HG02884 (cell line): ENCODE measurements at regions not wholly inside any gene's neighbourhood (a gene's known extent, or its start where the extent isn't known, plus 50 kb on each side); places are given as distances from the start of the nearest gene placed in this dataset.

Source experiments
- ATAC-seq: cut with Tn5 transposase; IDR thresholded peaks from one replicate; pipeline ENCODE4 v1.9.1; 2021; ENCODE audit warnings: mild to moderate bottlenecking, moderate library complexity; ENCODE audit not compliant: unreplicated experiment

- ATAC-seq, result no peak
Measured at GRCh38 chr14:42676636-42677035, 1070.0 kb downstream of the LRFN5 start.

GRCh38 chr14:42673963-42674362, 1067.3 kb downstream of the LRFN5 start:
- no peak for ATAC-seq

DNA sequence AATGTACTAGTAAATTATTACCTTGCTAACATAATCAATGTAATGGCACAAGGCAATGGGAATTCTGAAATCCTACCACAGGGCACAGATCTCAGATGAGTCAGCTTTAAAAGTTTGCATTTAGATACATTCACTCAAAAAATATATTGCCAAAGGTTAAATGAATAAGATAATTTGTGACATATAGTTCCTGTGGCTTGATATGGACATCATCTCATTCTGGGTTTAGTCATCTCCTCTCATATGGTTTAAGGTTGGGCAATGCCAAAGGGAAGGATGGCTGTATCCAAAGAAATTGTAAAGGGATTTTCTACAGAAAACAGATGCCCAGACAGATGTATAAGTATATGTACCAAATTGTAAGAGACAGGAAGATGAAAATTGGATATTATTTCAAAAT, 1065.0 kb downstream of the LRFN5 start:
- no peak for ATAC-seq

DNA sequence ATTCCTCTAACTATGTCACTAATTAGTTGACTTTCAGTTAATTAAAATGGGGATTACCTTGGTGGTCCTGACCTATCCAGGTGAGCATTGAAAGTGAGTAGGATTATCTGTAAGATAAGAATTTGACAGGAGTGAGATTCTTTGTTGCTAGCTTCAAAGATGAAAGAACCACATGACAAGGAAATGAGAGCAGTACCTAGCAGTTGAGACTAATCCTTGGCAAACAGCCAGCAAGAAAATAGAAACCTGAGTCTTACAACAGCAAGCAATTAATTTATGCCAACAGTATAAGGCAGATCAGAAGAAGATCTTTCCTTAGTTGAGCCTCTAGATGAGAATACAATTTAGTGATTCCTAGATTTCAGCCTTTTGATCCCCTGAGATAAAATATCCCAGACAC, 1058.4 kb downstream of the LRFN5 start:
- ATAC-seq, result no peak

GRCh38 chr14:42664190-42664589, 1057.5 kb downstream of the LRFN5 start:
- no peak for ATAC-seq

- no peak for ATAC-seq
Measured at GRCh38 chr14:42654707-42655106, 1048.0 kb downstream of the LRFN5 start.

- ATAC-seq, result no peak
Measured at GRCh38 chr14:42642787-42643186, 1036.1 kb downstream of the LRFN5 start.

DNA sequence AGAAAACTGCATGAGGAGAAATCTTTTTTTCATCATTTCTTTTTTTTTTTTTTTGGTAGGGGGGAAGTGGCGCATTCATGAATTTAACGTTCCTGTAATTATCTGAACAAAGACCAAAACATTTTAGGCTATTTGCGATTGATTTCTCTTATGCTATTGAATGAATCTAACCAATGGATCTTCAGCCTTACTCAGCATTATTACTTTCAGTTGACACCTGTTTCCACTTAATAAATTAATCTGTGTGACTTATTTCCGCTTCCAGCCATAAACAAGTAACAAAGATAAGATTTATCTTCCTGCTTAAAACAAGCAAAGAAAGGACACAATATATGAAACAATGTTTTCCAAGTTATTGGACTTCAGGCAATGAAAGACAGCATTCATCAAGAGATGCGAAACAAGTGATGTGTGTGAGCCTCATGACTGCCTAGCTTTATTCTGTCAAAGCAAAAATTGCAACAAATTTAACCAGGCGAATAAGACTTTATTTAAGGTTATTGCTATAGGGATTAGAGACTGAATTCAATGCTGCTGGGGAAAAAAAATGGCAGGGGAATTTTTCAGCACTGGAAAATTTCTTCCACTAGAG, 1026.9 kb downstream of the LRFN5 start:
- ATAC-seq, result no peak

GRCh38 chr14:42629553-42629952, 1022.9 kb downstream of the LRFN5 start:
- no peak for ATAC-seq

DNA sequence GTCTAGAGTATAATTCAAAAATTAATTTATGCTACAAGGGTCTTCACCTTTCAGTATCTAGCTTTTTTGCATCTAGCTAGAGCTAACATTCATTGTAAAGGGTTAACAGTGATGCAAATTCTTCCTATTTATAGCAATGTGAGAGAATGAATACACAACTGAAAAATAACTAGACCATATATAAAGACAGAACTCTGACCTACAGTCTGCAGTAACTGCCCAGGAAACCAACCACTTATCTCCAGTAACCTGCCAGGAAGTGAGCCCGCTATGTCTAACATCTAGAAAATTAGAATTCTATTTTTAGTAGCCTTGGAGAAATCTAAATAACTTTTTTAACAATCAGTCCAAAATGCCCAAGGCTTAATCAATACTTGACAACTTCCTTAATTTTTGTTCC, 1021.9 kb downstream of the LRFN5 start:
- no peak for ATAC-seq

- ATAC-seq, result no peak
Measured at GRCh38 chr14:42626986-42627385, 1020.3 kb downstream of the LRFN5 start.

GRCh38 chr14:42624980-42625761, 1018.5 kb downstream of the LRFN5 start:
- ATAC-seq, result no peak

- no peak for ATAC-seq
Measured at GRCh38 chr14:42617005-42617404, 1010.3 kb downstream of the LRFN5 start.

- ATAC-seq, result no peak
Measured at GRCh38 chr14:42606839-42607238, 1000.2 kb downstream of the LRFN5 start.

DNA sequence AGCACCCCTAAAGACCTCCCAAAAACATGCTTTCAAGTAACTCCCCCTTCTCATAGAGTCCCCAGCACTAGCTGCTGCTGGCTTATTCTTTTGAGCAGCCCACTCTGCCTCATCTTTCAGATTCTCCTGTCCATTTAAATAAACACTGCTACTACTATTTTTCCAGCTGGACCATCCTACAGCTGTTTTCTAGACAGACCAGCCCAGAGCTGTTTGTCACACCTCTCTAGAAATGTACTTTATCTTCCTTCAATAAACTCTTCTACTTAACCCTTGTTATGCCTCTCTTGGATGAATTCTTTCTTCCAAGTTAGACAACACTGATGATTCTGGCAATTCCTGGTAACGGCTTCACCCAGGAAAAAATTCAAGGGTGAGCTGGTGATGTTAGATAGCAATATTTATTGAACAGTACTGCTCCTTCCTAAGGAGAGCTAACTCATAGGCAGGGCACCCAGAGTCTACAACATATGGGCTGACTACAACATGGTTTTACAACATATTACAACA, 995.7 kb downstream of the LRFN5 start:
- ATAC-seq, result no peak

DNA sequence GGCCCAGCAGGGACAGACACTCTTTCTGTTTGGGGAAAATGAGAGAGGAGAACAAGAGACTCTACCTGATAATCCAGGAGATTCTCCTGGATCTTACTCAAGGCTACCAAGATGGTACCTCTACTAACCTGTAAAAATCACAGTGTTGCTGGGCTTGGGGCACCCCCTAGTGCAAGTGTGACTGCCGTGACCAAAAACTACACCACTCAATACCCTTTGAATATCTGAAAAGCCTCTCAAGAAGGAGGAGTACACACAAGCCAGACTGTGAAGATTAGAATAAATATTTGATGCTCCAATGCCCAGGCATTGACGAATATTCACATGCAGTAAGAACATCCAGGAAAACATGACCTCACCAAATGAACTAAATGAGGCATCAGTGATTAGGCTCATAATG, 965.4 kb downstream of the LRFN5 start:
- ATAC-seq, result no peak

- ATAC-seq, result no peak
Measured at GRCh38 chr14:42569227-42569626, 962.6 kb downstream of the LRFN5 start.

DNA sequence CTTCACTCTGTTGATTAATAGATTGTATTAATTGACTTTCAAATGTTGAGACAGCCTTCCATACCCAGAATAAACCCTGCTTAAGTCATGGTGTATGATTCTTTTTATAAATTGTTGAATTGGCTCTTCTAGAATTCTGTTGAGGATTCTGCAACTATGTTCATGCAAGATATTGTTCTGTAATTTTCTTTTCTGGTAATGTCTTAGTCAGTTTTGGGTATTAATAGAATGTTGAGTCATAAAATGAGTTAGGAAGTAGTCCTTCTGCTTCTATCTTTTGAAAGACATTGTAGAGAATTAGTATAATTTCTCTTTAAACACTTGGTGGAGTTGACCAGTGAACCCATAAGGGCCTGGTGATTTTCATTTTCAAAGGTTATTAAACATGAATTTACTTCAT, 958.9 kb downstream of the LRFN5 start:
- no peak for ATAC-seq

DNA sequence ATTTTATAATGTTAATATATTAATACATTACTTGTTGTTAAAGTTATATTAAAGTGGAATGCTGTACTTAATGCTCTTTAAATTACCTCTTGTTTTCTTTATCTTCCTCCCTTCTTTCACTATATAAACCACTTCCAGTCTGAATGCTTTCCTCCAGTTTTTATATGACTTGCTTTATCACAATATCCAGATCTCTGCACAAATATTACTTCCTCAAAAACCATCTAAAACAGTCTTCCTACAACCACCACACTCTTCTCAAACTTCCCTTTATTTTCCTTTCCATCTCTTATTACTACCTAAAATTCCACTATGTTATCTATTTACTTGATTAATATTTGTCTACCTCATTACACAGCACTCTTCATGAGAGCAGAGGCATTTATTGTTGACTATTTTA, 956.6 kb downstream of the LRFN5 start:
- ATAC-seq, result no peak

DNA sequence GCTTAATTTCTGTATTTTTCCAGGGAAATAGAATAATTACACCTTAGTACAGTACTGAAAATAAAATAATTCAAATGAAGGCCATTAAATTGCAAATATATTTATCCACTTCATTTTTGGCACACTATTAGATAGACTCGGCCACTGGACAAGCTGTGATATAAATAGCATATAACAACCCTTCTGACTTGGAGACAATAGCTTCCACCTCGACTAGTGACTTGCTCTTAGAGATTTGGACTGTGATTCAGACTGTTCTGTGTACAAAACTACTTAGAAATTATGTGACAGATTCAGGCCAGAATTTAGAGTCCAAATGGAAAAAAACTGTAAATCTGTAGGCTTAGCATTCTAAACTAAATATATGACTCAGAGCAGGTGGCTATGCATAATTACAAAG, 949.9 kb downstream of the LRFN5 start:
- no peak for ATAC-seq

DNA sequence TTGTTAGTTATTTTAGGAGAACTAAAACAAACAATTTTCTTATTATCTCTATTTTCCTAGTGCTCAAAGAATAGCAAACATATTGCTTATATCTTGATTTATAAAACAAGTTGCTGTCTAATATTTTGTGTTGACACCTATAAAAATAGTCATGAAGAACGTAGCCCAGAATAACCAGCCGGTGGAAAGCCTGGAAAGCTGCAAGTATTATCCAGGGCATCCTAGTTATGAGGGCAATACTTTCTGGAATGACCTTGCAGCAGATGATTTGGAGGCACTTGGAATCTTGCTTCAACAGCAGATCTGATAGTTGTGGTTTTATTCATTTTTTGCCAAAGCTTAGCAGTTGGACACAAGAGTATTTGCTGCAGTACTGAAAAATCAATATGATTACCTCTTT, 948.7 kb downstream of the LRFN5 start:
- ATAC-seq, result no peak

DNA sequence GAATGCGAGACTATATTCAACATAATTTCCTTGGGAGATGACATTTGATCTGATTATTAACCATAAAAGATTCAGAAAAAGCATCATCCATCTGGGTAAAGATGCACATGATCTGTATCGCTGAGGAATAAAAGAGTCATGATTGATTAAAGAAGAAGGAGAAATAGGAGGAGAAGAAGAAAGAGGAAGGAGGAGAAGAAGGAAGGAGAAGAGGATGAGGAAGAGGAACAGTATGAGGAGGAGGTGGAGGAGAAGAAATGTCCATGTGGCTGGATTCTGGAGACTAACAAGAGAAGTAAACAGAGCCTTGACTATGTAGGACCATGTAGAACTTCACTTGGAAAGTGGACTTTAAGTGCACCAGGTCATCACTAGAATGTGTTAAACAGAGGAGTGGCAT, 947.4 kb downstream of the LRFN5 start:
- ATAC-seq, result no peak

GRCh38 chr14:42550310-42550709, 943.6 kb downstream of the LRFN5 start:
- no peak for ATAC-seq
